DOHH2 (cell line): ENCODE measurements at regions not wholly inside any gene's neighbourhood (a gene's known extent, or its start where the extent isn't known, plus 50 kb on each side); places are given as distances from the start of the nearest gene placed in this dataset.

Experiments used
- H3F3A ChIP-seq: fragments of 200-600 bp; sonication (generic), shearing (Covaris generic); 2 replicates; pipeline ENCODE4 v1.6.0; 2016; ENCODE audit warnings: antibody characterized with exemption, mild to moderate bottlenecking; ENCODE audit not compliant: control insufficient read depth, insufficient read depth
- H3K27ac ChIP-seq: fragments of 200-600 bp; sonication (generic); 2 replicates; pipeline ENCODE4 v1.5.1; 2014; ENCODE audit warnings: low read depth, mild to moderate bottlenecking, low read length, moderate library complexity
- H3K27me3 ChIP-seq: fragments of 200-600 bp; sonication (generic); 2 replicates; pipeline ENCODE4 v1.6.1; 2014; ENCODE audit warnings: mild to moderate bottlenecking, low read length, mixed read lengths; ENCODE audit not compliant: control insufficient read depth
- H3K36me3 ChIP-seq: fragments of 200-600 bp; sonication (generic); 2 replicates; pipeline ENCODE4 v1.6.1; 2014; ENCODE audit warnings: mild to moderate bottlenecking, low read length, moderate library complexity, mixed read lengths; ENCODE audit not compliant: control insufficient read depth
- H3K4me1 ChIP-seq: fragments of 200-600 bp; sonication (generic); 2 replicates; pipeline ENCODE4 v1.6.1; 2014; ENCODE audit warnings: mild to moderate bottlenecking, low read length, mixed read lengths; ENCODE audit not compliant: control insufficient read depth
- H3K4me2 ChIP-seq: fragments of 200-600 bp; sonication (generic); 2 replicates; pipeline ENCODE4 v1.6.0; 2014; ENCODE audit warnings: mild to moderate bottlenecking, low read length, moderate library complexity
- H3K4me3 ChIP-seq: fragments of 200-600 bp; sonication (generic); 2 replicates; pipeline ENCODE4 v1.5.1; 2014; ENCODE audit warnings: mild to moderate bottlenecking, low read length, mixed read lengths
- H3K79me2 ChIP-seq: fragments of 200-600 bp; sonication (generic); 2 replicates; pipeline ENCODE4 v1.6.1; 2014; ENCODE audit warnings: mild to moderate bottlenecking, low read length, mixed read lengths; ENCODE audit not compliant: control insufficient read depth
- H3K9me2 ChIP-seq: fragments of 200-600 bp; sonication (generic); replicated peaks from 2 replicates; pipeline ENCODE4 v1.6.1; 2014; ENCODE audit warnings: mild to moderate bottlenecking, low read length, mixed read lengths; ENCODE audit not compliant: control insufficient read depth
- H3K9me3 ChIP-seq: fragments of 200-600 bp; sonication (generic); 2 replicates; pipeline ENCODE4 v1.6.1; 2014; ENCODE audit warnings: antibody characterized with exemption, low read length, mixed read lengths; ENCODE audit not compliant: control insufficient read depth, insufficient read depth
- H4K20me1 ChIP-seq: fragments of 200-600 bp; sonication (generic); 2 replicates; pipeline ENCODE4 v1.6.0; 2014; ENCODE audit warnings: low read depth, mild to moderate bottlenecking, antibody characterized with exemption, low read length, moderate library complexity; ENCODE audit not compliant: control insufficient read depth, insufficient read depth
- CTCF ChIP-seq: fragments of 200-600 bp; sonication (generic); IDR thresholded peaks from one replicate; pipeline ENCODE4 v1.5.1; 2014; ENCODE audit warnings: antibody characterized with exemption, mild to moderate bottlenecking, low read depth, low read length; ENCODE audit not compliant: poor library complexity, severe bottlenecking
- EZH2phosphoT487 ChIP-seq: fragments of 200-600 bp; sonication (generic); IDR thresholded peaks from 2 replicates; pipeline ENCODE4 v1.6.1; 2017; ENCODE audit warnings: borderline replicate concordance, mild to moderate bottlenecking, antibody characterized with exemption, low read length, moderate library complexity, mixed read lengths

GRCh38 chr4:164446516-164446915 lies 307.4 kb upstream of the SMIM31 start:
- Histone ChIP-seq H3K4me2 (no peak overlapping the region), H3K79me2 (no peaks in the 10 kb centered on the region), H3K36me3 (no peaks in the 10 kb centered on the region), H4K20me1 (no peaks in the 10 kb centered on the region), H3K9me3 (no peaks in the 10 kb centered on the region), H3K4me1 (no peaks in the 10 kb centered on the region), H3K4me3 (no peak overlapping the region), H3K9me2 (no peaks in the 10 kb centered on the region), H3K27ac (no peak overlapping the region), H3K27me3 (no peaks in the 10 kb centered on the region), H3F3A (no peaks in the 10 kb centered on the region)
- no peak for TF ChIP-seq EZH2phosphoT487
- no peak for TF ChIP-seq CTCF

GRCh38 chr4:164461901-164462300 lies 292.0 kb upstream of the SMIM31 start:
- H3K27me3 ChIP-seq = no peaks in the 10 kb centered on the region
- H3K27ac ChIP-seq = no peak overlapping the region
- no peaks in the 10 kb centered on the region for H3K9me3 ChIP-seq
- TF ChIP-seq CTCF = no peak
- no peak for TF ChIP-seq EZH2phosphoT487
- H3K4me3 ChIP-seq = no peak overlapping the region
- H4K20me1 ChIP-seq = no peaks in the 10 kb centered on the region
- H3K36me3 ChIP-seq = no peaks in the 10 kb centered on the region
- no peaks in the 10 kb centered on the region for H3K79me2 ChIP-seq
- no peaks in the 10 kb centered on the region for H3F3A ChIP-seq
- H3K4me1 ChIP-seq = no peaks in the 10 kb centered on the region
- H3K4me2 ChIP-seq = no peak overlapping the region
- no peaks in the 10 kb centered on the region for H3K9me2 ChIP-seq

GRCh38 chr4:164462471-164462870 lies 291.5 kb upstream of the SMIM31 start:
- H3K4me3 ChIP-seq = no peak overlapping the region
- no peak overlapping the region for H3K4me2 ChIP-seq
- no peaks in the 10 kb centered on the region for H3F3A ChIP-seq

More at GRCh38 chr4:164462471-164462870, 291.5 kb upstream of the SMIM31 start:
- TF ChIP-seq CTCF (no peak), EZH2phosphoT487 (no peak)
- no peaks in the 10 kb centered on the region for H3K9me3 ChIP-seq
- no peaks in the 10 kb centered on the region for H3K9me2 ChIP-seq
- H3K27ac ChIP-seq = no peak overlapping the region
- no peaks in the 10 kb centered on the region for H3K4me1 ChIP-seq
- no peaks in the 10 kb centered on the region for H3K36me3 ChIP-seq
- no peaks in the 10 kb centered on the region for H4K20me1 ChIP-seq
- no peaks in the 10 kb centered on the region for H3K79me2 ChIP-seq
- no peaks in the 10 kb centered on the region for H3K27me3 ChIP-seq
